ENCODE measurements at regions not wholly inside any gene's neighbourhood (a gene's known extent, or its start where the extent isn't known, plus 50 kb on each side); places are given as distances from the start of the nearest gene placed in this dataset.

DNA sequence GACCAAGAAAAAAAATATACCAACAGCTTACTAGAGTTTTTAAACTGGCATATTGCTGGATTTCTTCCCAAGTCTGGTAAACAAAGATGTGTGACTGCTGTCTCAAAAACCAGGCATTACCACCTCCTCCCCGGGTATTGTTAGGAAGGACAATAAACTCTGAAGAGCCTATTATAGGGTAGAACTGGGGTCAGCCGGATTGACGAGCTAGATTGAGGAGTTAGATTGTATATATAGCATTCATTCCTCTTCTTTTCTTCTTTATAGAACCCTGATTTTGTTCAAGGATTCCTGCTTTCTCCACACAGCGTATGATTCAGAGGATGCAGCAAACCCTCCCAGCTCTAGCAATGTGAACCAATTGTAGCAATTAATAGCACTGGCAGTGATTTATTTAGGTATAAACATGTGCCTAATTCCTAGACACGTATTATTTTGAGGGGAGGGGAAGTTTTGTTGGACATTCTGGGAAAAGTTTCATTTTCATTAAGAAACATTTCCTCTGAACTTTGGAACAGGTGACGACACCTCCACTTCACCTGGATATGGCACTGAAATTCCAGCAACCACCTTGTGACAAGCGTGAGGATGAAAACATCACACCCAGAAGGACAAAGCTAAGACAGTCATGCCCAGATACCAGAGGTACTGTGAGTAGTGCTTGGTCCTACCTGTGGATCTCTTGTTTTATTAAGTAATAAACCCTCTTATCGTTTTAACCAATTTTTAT is 679.4 kb upstream of the KIRREL3 start:
- H3K27ac Mint-ChIP-seq (ENCODE audit: unreplicated experiment) = no peak overlapping the region
- no peaks in the 10 kb centered on the region for H3K27me3 Mint-ChIP-seq (ENCODE audit: low read depth, unreplicated experiment)

DNA sequence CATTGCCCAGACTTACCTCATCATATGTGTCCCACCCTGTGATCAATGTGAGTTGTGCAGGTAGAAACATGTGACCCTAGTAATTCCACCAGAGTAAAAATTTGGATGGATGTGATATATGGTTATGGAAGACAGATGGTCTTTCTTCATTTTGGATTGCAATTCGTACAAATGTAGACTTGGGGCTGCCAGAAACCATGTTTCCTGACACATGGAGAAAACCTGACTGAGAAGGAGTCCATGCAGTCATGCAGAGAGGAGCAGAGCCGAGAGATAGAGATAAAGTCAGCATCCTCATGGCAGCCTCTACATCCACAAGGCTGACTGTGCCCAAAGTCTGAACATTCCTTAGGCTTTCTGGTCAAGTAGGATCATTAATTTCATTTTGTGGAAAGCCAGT is 678.1 kb upstream of the KIRREL3 start:
- no peaks in the 10 kb centered on the region for H3K4me1 ChIP-seq (ENCODE audit: insufficient read depth, low read length)
- no peak for TF ChIP-seq EZH2 (IDR thresholded peaks at IDR 0.05; ENCODE audit: insufficient read depth, low read length)
- TF ChIP-seq, protein P1, sequence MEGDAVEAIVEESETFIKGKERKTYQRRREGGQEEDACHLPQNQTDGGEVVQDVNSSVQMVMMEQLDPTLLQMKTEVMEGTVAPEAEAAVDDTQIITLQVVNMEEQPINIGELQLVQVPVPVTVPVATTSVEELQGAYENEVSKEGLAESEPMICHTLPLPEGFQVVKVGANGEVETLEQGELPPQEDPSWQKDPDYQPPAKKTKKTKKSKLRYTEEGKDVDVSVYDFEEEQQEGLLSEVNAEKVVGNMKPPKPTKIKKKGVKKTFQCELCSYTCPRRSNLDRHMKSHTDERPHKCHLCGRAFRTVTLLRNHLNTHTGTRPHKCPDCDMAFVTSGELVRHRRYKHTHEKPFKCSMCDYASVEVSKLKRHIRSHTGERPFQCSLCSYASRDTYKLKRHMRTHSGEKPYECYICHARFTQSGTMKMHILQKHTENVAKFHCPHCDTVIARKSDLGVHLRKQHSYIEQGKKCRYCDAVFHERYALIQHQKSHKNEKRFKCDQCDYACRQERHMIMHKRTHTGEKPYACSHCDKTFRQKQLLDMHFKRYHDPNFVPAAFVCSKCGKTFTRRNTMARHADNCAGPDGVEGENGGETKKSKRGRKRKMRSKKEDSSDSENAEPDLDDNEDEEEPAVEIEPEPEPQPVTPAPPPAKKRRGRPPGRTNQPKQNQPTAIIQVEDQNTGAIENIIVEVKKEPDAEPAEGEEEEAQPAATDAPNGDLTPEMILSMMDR (IDR thresholded peaks at IDR 0.05; ENCODE audit: insufficient read depth, low read depth, low read length) = no peak
- no peaks in the 10 kb centered on the region for H3K36me3 ChIP-seq (ENCODE audit: insufficient read depth, low read length)
- H3K27ac Mint-ChIP-seq (ENCODE audit: unreplicated experiment) = no peak overlapping the region
- H3K79me2 ChIP-seq (ENCODE audit: insufficient read depth, low read length) = no peaks in the 10 kb centered on the region
- DNase-seq (ENCODE audit: low read depth) (no peak), FAIRE-seq (no peak)
- no peak overlapping the region for H3K4me2 ChIP-seq (ENCODE audit: low read length)
- H3K9ac ChIP-seq (ENCODE audit: low read length) = no peak overlapping the region
- H3K27ac ChIP-seq (ENCODE audit: low read depth, low read length) = no peak overlapping the region
- no peaks in the 10 kb centered on the region for H3K27me3 ChIP-seq (ENCODE audit: insufficient read depth, low read length)
- no peaks in the 10 kb centered on the region for H3K27me3 Mint-ChIP-seq (ENCODE audit: low read depth, unreplicated experiment)
- no peaks in the 10 kb centered on the region for H4K20me1 ChIP-seq (ENCODE audit: insufficient read depth, low read length)
- no peaks in the 10 kb centered on the region for H3K9me3 ChIP-seq (ENCODE audit: insufficient read depth, low read depth, low read length)
- H2AFZ ChIP-seq (ENCODE audit: low read depth, low read length) = no peak overlapping the region
- no peak overlapping the region for H3K4me3 ChIP-seq (ENCODE audit: insufficient read depth, low read depth, low read length)
- H3K4me1 Mint-ChIP-seq (ENCODE audit: low read depth, unreplicated experiment) = no peaks in the 10 kb centered on the region
- no peaks in the 10 kb centered on the region for H3K36me3 Mint-ChIP-seq (ENCODE audit: low read depth, unreplicated experiment)
- H3K4me3 Mint-ChIP-seq (ENCODE audit: unreplicated experiment) = no peak overlapping the region
- H3K9me3 Mint-ChIP-seq (ENCODE audit: unreplicated experiment) = no peaks in the 10 kb centered on the region

More for the DNA sequence above, 679.4 kb upstream of the KIRREL3 start:
- TF ChIP-seq, protein P1 (IDR thresholded peaks at IDR 0.05; ENCODE audit: insufficient read depth, low read depth, low read length) = no peak
- TF ChIP-seq EZH2 (IDR thresholded peaks at IDR 0.05; ENCODE audit: insufficient read depth, low read length) = no peak
- Histone ChIP-seq H3K4me1 (ENCODE audit: insufficient read depth, low read length) (no peaks in the 10 kb centered on the region), H3K27ac (ENCODE audit: low read depth, low read length) (no peak overlapping the region), H4K20me1 (ENCODE audit: insufficient read depth, low read length) (no peaks in the 10 kb centered on the region), H3K9ac (ENCODE audit: low read length) (no peak overlapping the region), H3K27me3 (ENCODE audit: insufficient read depth, low read length) (no peaks in the 10 kb centered on the region), H3K79me2 (ENCODE audit: insufficient read depth, low read length) (no peaks in the 10 kb centered on the region), H3K4me3 (ENCODE audit: insufficient read depth, low read depth, low read length) (no peak overlapping the region), H2AFZ (ENCODE audit: low read depth, low read length) (no peak overlapping the region), H3K36me3 (ENCODE audit: insufficient read depth, low read length) (no peaks in the 10 kb centered on the region), H3K9me3 (ENCODE audit: insufficient read depth, low read depth, low read length) (no peaks in the 10 kb centered on the region), H3K4me2 (ENCODE audit: low read length) (no peak overlapping the region)
- Mint-ChIP-seq H3K4me1 (ENCODE audit: low read depth, unreplicated experiment) (peaks cover 1% of the 10 kb centered on the region), H3K9me3 (ENCODE audit: unreplicated experiment) (no peaks in the 10 kb centered on the region), H3K36me3 (ENCODE audit: low read depth, unreplicated experiment) (no peaks in the 10 kb centered on the region), H3K4me3 (ENCODE audit: unreplicated experiment) (no peak overlapping the region)
- DNase-seq (ENCODE audit: low read depth) (no peak), FAIRE-seq (no peak)

Measured in astrocyte (in vitro differentiated cells and primary cell).